PC-9 (cell line): ENCODE measurements at regions not wholly inside any gene's neighbourhood (a gene's known extent, or its start where the extent isn't known, plus 50 kb on each side); places are given as distances from the start of the nearest gene placed in this dataset.

Source experiments
- BruUV-seq: library from RNA; stranded (reverse); fragments of 400-500 nt; replicated peaks from 2 replicates; lab custom pipeline; 2021; lab: Mats Ljungman, UMichigan
- CTCF ChIA-PET: fragments of 300-600 bp; sonication (Branson Sonifier 250); formaldehyde crosslinking; loops from one replicate; lab custom pipeline; 2022; ENCODE audit warnings: antibody characterized with exemption; lab: Charles Lee
- POLR2A ChIA-PET: fragments of 300-600 bp; sonication (Branson Sonifier 250); formaldehyde crosslinking; loops from one replicate; lab custom pipeline; 2022; ENCODE audit warnings: antibody characterized with exemption; ENCODE audit not compliant: unreplicated experiment; lab: Charles Lee
- DNase-seq, 2 experiments: peaks; one replicate each; pipeline versions ENCODE4 v3.0.0 to v3.0.0-alpha.2; 2015 to 2022; ENCODE audit warnings: mixed read lengths in 1 of 2
- H2AFZ ChIP-seq: fragments of 200-600 bp; sonication (generic); 2 replicates; pipeline ENCODE4 v1.8.1; 2017; ENCODE audit warnings: antibody characterized with exemption
- H3F3A ChIP-seq: fragments of 200-600 bp; sonication (generic); 2 replicates; pipeline ENCODE4 v1.8.1; 2017; ENCODE audit warnings: antibody characterized with exemption, mild to moderate bottlenecking, low read depth; ENCODE audit not compliant: insufficient read depth
- H3K27ac ChIP-seq: fragments of 200-600 bp; sonication (generic); 2 replicates; pipeline ENCODE4 v1.6.1; 2016; ENCODE audit warnings: mixed run types
- H3K27me3 ChIP-seq: fragments of 200-600 bp; sonication (generic); 2 replicates; pipeline ENCODE4 v1.6.1; 2016; ENCODE audit warnings: low read depth, mixed run types; ENCODE audit not compliant: insufficient read depth
- H3K36me3 ChIP-seq: fragments of 200-600 bp; sonication (generic); 2 replicates; pipeline ENCODE4 v1.6.1; 2016; ENCODE audit warnings: low read depth, mixed run types
- H3K4me1 ChIP-seq: fragments of 200-600 bp; sonication (generic); replicated peaks from 2 replicates; pipeline ENCODE4 v1.6.1; 2016; ENCODE audit warnings: mixed run types; ENCODE audit not compliant: insufficient read depth
- H3K4me2 ChIP-seq: fragments of 200-600 bp; sonication (generic); 2 replicates; pipeline ENCODE4 v1.6.1; 2017; ENCODE audit warnings: mixed run types
- H3K4me3 ChIP-seq: fragments of 200-600 bp; sonication (generic); 2 replicates; pipeline ENCODE4 v1.6.1; 2016; ENCODE audit warnings: mixed run types
- H3K79me2 ChIP-seq: fragments of 200-600 bp; sonication (generic); 2 replicates; pipeline ENCODE4 v1.6.1; 2017; ENCODE audit warnings: low read depth, mixed run types
- H3K9me2 ChIP-seq: fragments of 200-600 bp; sonication (generic); 2 replicates; pipeline ENCODE4 v1.8.1; 2017; ENCODE audit warnings: mild to moderate bottlenecking; ENCODE audit not compliant: insufficient read depth
- H3K9me3 ChIP-seq: fragments of 200-600 bp; sonication (generic); 2 replicates; pipeline ENCODE4 v1.8.1; 2016; ENCODE audit warnings: low read depth; ENCODE audit not compliant: insufficient read depth
- H4K20me1 ChIP-seq: fragments of 200-600 bp; sonication (generic); 2 replicates; pipeline ENCODE4 v1.8.1; 2017; ENCODE audit not compliant: insufficient read depth
- CTCF ChIP-seq: fragments of 200-600 bp; sonication (generic); conservative IDR thresholded peaks from 2 replicates; pipeline ENCODE4 v1.6.1; 2017; ENCODE audit warnings: mixed run types, antibody characterized with exemption, mild to moderate bottlenecking, moderate library complexity
- EZH2 ChIP-seq: fragments of 200-600 bp; sonication (generic); IDR thresholded peaks from 2 replicates; pipeline ENCODE4 v1.8.0; 2017; ENCODE audit warnings: antibody characterized with exemption, low read depth
- intact Hi-C: fragments of 100-400 bp; cut with micrococcal nuclease; formaldehyde crosslinking; loops from one replicate; pipeline ENCODE4 v1.10.0; 2022; ENCODE audit not compliant: unreplicated experiment

- H3K9me2 ChIP-seq = no peaks in the 10 kb centered on the region
- TF ChIP-seq EZH2 (no peak), CTCF (no peak)
- no peak for DNase-seq
These were observed 119.2 kb upstream of the MEX3C start for GRCh38 chr18:51316677-51317076.

GRCh38 chr18:51321696-51322095 is 124.2 kb upstream of the MEX3C start:
- Histone ChIP-seq H3K4me2 (no peak overlapping the region), H4K20me1 (no peaks in the 10 kb centered on the region), H3F3A (no peaks in the 10 kb centered on the region), H3K4me3 (no peak overlapping the region), H3K27ac (no peak overlapping the region), H3K79me2 (no peaks in the 10 kb centered on the region), H3K4me1 (no peaks in the 10 kb centered on the region), H3K9me2 (no peaks in the 10 kb centered on the region), H3K36me3 (no peaks in the 10 kb centered on the region), H2AFZ (no peak overlapping the region), H3K27me3 (no peaks in the 10 kb centered on the region), H3K9me3 (no peaks in the 10 kb centered on the region)
- no TSS peak for BruUV-seq
- CTCF ChIA-PET = no interaction called here
- POLR2A ChIA-PET = no interaction called here
- intact Hi-C loops = no loop called here
- DNase-seq = no peak
- TF ChIP-seq CTCF (no peak), EZH2 (no peak)

More at GRCh38 chr18:51316677-51317076, 119.2 kb upstream of the MEX3C start:
- intact Hi-C loops = no loop called here
- Histone ChIP-seq H3K36me3 (no peaks in the 10 kb centered on the region), H3K4me3 (no peak overlapping the region), H3K27ac (no peak overlapping the region), H4K20me1 (no peaks in the 10 kb centered on the region), H3K79me2 (no peaks in the 10 kb centered on the region), H3F3A (no peaks in the 10 kb centered on the region), H3K4me1 (no peaks in the 10 kb centered on the region), H2AFZ (no peak overlapping the region), H3K9me3 (no peaks in the 10 kb centered on the region), H3K27me3 (no peaks in the 10 kb centered on the region), H3K4me2 (no peak overlapping the region)
- POLR2A ChIA-PET = no interaction called here
- no TSS peak for BruUV-seq
- CTCF ChIA-PET = no interaction called here

- intact Hi-C loops = no loop called here
- H3K9me3 ChIP-seq = no peaks in the 10 kb centered on the region
- no peak overlapping the region for H3K27ac ChIP-seq
- no peaks in the 10 kb centered on the region for H3K36me3 ChIP-seq
- H3K9me2 ChIP-seq = no peaks in the 10 kb centered on the region
- no peak overlapping the region for H2AFZ ChIP-seq
- ChIA-PET POLR2A (no interaction called here), CTCF (no interaction called here)
- no peaks in the 10 kb centered on the region for H4K20me1 ChIP-seq
- no peaks in the 10 kb centered on the region for H3F3A ChIP-seq
- TF ChIP-seq EZH2 (no peak), CTCF (no peak)
- no TSS peak for BruUV-seq
- no peaks in the 10 kb centered on the region for H3K79me2 ChIP-seq
- no peak overlapping the region for H3K4me2 ChIP-seq
- no peaks in the 10 kb centered on the region for H3K27me3 ChIP-seq
- no peak for DNase-seq
- H3K4me3 ChIP-seq = no peak overlapping the region
- H3K4me1 ChIP-seq = no peaks in the 10 kb centered on the region
These were observed 126.5 kb upstream of the MEX3C start for GRCh38 chr18:51323961-51324360.
